ENCODE measurements at regions not wholly inside any gene's neighbourhood (a gene's known extent, or its start where the extent isn't known, plus 50 kb on each side); places are given as distances from the start of the nearest gene placed in this dataset.

DNA sequence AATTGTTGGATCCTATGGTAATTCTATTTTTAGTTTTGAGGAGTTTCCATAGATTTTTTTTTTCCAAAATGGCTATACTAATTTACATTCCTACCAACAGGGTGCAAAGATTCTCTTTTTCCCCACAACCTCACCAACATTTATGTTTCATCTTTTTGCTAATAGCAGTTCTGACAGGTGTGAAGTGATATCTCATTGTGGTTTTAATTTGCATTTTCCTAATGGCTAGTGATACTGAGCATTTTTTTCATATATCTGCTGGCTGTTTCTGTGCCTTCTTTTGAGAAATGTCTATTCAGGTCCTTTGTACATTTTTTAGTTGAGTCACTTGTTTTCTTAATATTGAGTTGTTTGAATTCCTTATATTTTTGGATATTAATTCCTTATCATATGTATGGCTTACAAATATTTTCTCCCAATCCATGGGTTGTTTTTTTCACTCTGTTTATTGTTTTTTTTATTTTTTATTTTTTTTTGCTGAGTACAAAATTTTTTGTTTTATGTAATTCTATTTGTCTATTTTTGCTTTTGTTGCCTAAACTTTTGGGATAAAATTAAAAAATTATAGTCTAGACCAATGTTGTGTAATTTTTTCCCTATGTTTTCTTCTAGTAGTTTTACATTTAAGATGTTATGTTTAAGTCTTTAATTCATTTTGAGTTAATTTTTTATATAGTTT lies 205.9 kb upstream of the ADCY1 start:
- TF ChIP-seq SMC3 (IDR thresholded peaks at IDR 0.05) (no peak), JUN (IDR thresholded peaks at IDR 0.05) (no peak), CEBPB (IDR thresholded peaks at IDR 0.05) (no peak), POLR2A (IDR thresholded peaks at IDR 0.05; ENCODE audit: low read length) (no peak), RARB (CRISPR knock-in tag; IDR thresholded peaks at IDR 0.05) (no peak), GATA3 (IDR thresholded peaks at IDR 0.05; ENCODE audit: borderline replicate concordance) (no peak), RCOR1 (IDR thresholded peaks at IDR 0.05; ENCODE audit: low read depth, low read length) (no peak), RNF2 (IDR thresholded peaks at IDR 0.05; ENCODE audit: borderline replicate concordance, low read depth) (no peak), MAFK (IDR thresholded peaks at IDR 0.05; ENCODE audit: partially characterized antibody) (no peak)
- TF ChIP-seq, protein P1, sequence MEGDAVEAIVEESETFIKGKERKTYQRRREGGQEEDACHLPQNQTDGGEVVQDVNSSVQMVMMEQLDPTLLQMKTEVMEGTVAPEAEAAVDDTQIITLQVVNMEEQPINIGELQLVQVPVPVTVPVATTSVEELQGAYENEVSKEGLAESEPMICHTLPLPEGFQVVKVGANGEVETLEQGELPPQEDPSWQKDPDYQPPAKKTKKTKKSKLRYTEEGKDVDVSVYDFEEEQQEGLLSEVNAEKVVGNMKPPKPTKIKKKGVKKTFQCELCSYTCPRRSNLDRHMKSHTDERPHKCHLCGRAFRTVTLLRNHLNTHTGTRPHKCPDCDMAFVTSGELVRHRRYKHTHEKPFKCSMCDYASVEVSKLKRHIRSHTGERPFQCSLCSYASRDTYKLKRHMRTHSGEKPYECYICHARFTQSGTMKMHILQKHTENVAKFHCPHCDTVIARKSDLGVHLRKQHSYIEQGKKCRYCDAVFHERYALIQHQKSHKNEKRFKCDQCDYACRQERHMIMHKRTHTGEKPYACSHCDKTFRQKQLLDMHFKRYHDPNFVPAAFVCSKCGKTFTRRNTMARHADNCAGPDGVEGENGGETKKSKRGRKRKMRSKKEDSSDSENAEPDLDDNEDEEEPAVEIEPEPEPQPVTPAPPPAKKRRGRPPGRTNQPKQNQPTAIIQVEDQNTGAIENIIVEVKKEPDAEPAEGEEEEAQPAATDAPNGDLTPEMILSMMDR (IDR thresholded peaks at IDR 0.05) = no peak
